ENCODE measurements at regions not wholly inside any gene's neighbourhood (a gene's known extent, or its start where the extent isn't known, plus 50 kb on each side); places are given as distances from the start of the nearest gene placed in this dataset.

- Histone ChIP-seq H3K9me3 (replicated peaks; ENCODE audit: control insufficient read depth, low read depth, low read length) (no peaks in the 10 kb centered on the region), H3K4me1 (ENCODE audit: control insufficient read depth, insufficient read depth, low read length) (no peaks in the 10 kb centered on the region), H3K4me3 (ENCODE audit: low read length) (no peak overlapping the region), H3K27me3 (ENCODE audit: control insufficient read depth, insufficient read depth, low read length) (no peaks in the 10 kb centered on the region), H3K36me3 (ENCODE audit: control insufficient read depth, insufficient read depth, low read length) (no peaks in the 10 kb centered on the region), H3K27ac (ENCODE audit: low read length) (no peak overlapping the region)
- DNase-seq, result no peak
These were observed 459.6 kb downstream of the NSUN3 start for GRCh38 chr3:94522488-94522887.

- WGBS (ENCODE audit: insufficient coverage), result 48% methylated on average over 9 of the region's 9 CpGs
- Histone ChIP-seq H3K27me3 (ENCODE audit: control insufficient read depth, insufficient read depth, low read length) (no peaks in the 10 kb centered on the region), H3K4me1 (ENCODE audit: control insufficient read depth, insufficient read depth, low read length) (no peaks in the 10 kb centered on the region), H3K4me3 (ENCODE audit: low read length) (no peak overlapping the region), H3K36me3 (ENCODE audit: control insufficient read depth, insufficient read depth, low read length) (no peaks in the 10 kb centered on the region), H3K27ac (ENCODE audit: low read length) (no peak overlapping the region), H3K9me3 (replicated peaks; ENCODE audit: control insufficient read depth, low read depth, low read length) (no peaks in the 10 kb centered on the region)
- DNase-seq, result no peak
These were observed 461.4 kb downstream of the NSUN3 start for GRCh38 chr3:94524102-94524919.

GRCh38 chr3:94525043-94525442, 462.2 kb downstream of the NSUN3 start:
- Histone ChIP-seq H3K4me3 (ENCODE audit: low read length) (no peak overlapping the region), H3K36me3 (ENCODE audit: control insufficient read depth, insufficient read depth, low read length) (no peaks in the 10 kb centered on the region), H3K4me1 (ENCODE audit: control insufficient read depth, insufficient read depth, low read length) (no peaks in the 10 kb centered on the region), H3K27ac (ENCODE audit: low read length) (no peak overlapping the region), H3K27me3 (ENCODE audit: control insufficient read depth, insufficient read depth, low read length) (no peaks in the 10 kb centered on the region), H3K9me3 (replicated peaks; ENCODE audit: control insufficient read depth, low read depth, low read length) (no peaks in the 10 kb centered on the region)
- DNase-seq, result peak; percentile 75
- WGBS (ENCODE audit: insufficient coverage), result 23% methylated on average over 4 of the region's 6 CpGs

GRCh38 chr3:94529816-94530215, 467.0 kb downstream of the NSUN3 start:
- Histone ChIP-seq H3K9me3 (replicated peaks; ENCODE audit: control insufficient read depth, low read depth, low read length) (no peaks in the 10 kb centered on the region), H3K4me3 (ENCODE audit: low read length) (no peak overlapping the region), H3K27ac (ENCODE audit: low read length) (no peak overlapping the region), H3K36me3 (ENCODE audit: control insufficient read depth, insufficient read depth, low read length) (no peaks in the 10 kb centered on the region), H3K4me1 (ENCODE audit: control insufficient read depth, insufficient read depth, low read length) (no peaks in the 10 kb centered on the region), H3K27me3 (ENCODE audit: control insufficient read depth, insufficient read depth, low read length) (no peaks in the 10 kb centered on the region)
- no CpG with 5 or more reads among the region's 1 CpG for WGBS (ENCODE audit: insufficient coverage)
- no peak for DNase-seq

GRCh38 chr3:94532951-94533350, 470.1 kb downstream of the NSUN3 start:
- no peaks in the 10 kb centered on the region for H3K9me3 ChIP-seq (replicated peaks; ENCODE audit: control insufficient read depth, low read depth, low read length)
- no peaks in the 10 kb centered on the region for H3K4me1 ChIP-seq (ENCODE audit: control insufficient read depth, insufficient read depth, low read length)
- no peaks in the 10 kb centered on the region for H3K27me3 ChIP-seq (ENCODE audit: control insufficient read depth, insufficient read depth, low read length)
- no peak overlapping the region for H3K4me3 ChIP-seq (ENCODE audit: low read length)
- WGBS (ENCODE audit: insufficient coverage), result 80% methylated on average over 2 of the region's 3 CpGs
- H3K27ac ChIP-seq (ENCODE audit: low read length), result no peak overlapping the region
- DNase-seq, result no peak
- no peaks in the 10 kb centered on the region for H3K36me3 ChIP-seq (ENCODE audit: control insufficient read depth, insufficient read depth, low read length)

- no peak overlapping the region for H3K27ac ChIP-seq (ENCODE audit: low read length)
- no peaks in the 10 kb centered on the region for H3K36me3 ChIP-seq (ENCODE audit: control insufficient read depth, insufficient read depth, low read length)
- no peak overlapping the region for H3K4me3 ChIP-seq (ENCODE audit: low read length)
- no peaks in the 10 kb centered on the region for H3K4me1 ChIP-seq (ENCODE audit: control insufficient read depth, insufficient read depth, low read length)
- H3K27me3 ChIP-seq (ENCODE audit: control insufficient read depth, insufficient read depth, low read length), result no peaks in the 10 kb centered on the region
- H3K9me3 ChIP-seq (replicated peaks; ENCODE audit: control insufficient read depth, low read depth, low read length), result no peaks in the 10 kb centered on the region
- no peak for DNase-seq
These were observed 477.1 kb downstream of the NSUN3 start for GRCh38 chr3:94539937-94540336.

GRCh38 chr3:94543161-94543560, 480.3 kb downstream of the NSUN3 start:
- Histone ChIP-seq H3K4me3 (ENCODE audit: low read length) (no peak overlapping the region), H3K27ac (ENCODE audit: low read length) (no peak overlapping the region), H3K4me1 (ENCODE audit: control insufficient read depth, insufficient read depth, low read length) (no peaks in the 10 kb centered on the region), H3K9me3 (replicated peaks; ENCODE audit: control insufficient read depth, low read depth, low read length) (no peaks in the 10 kb centered on the region), H3K27me3 (ENCODE audit: control insufficient read depth, insufficient read depth, low read length) (no peaks in the 10 kb centered on the region), H3K36me3 (ENCODE audit: control insufficient read depth, insufficient read depth, low read length) (no peaks in the 10 kb centered on the region)
- no peak for DNase-seq
- WGBS (ENCODE audit: insufficient coverage), result 100% methylated on average over 1 of the region's 2 CpGs

- no peak overlapping the region for H3K27ac ChIP-seq (ENCODE audit: low read length)
- peaks cover 2% of the 10 kb centered on the region for H3K9me3 ChIP-seq (replicated peaks; ENCODE audit: control insufficient read depth, low read depth, low read length)
- no peaks in the 10 kb centered on the region for H3K27me3 ChIP-seq (ENCODE audit: control insufficient read depth, insufficient read depth, low read length)
- no peak for DNase-seq
- no peaks in the 10 kb centered on the region for H3K4me1 ChIP-seq (ENCODE audit: control insufficient read depth, insufficient read depth, low read length)
- no peaks in the 10 kb centered on the region for H3K36me3 ChIP-seq (ENCODE audit: control insufficient read depth, insufficient read depth, low read length)
- no peak overlapping the region for H3K4me3 ChIP-seq (ENCODE audit: low read length)
- WGBS (ENCODE audit: insufficient coverage), result no CpG with 5 or more reads among the region's 2 CpGs
These were observed 481.4 kb downstream of the NSUN3 start for GRCh38 chr3:94544131-94544789.

- WGBS (ENCODE audit: insufficient coverage), result no CpG with 5 or more reads among the region's 1 CpG
- no peak for DNase-seq
- no peak overlapping the region for H3K4me3 ChIP-seq (ENCODE audit: low read length)
- H3K27me3 ChIP-seq (ENCODE audit: control insufficient read depth, insufficient read depth, low read length), result no peaks in the 10 kb centered on the region
- H3K4me1 ChIP-seq (ENCODE audit: control insufficient read depth, insufficient read depth, low read length), result no peaks in the 10 kb centered on the region
- no peak overlapping the region for H3K27ac ChIP-seq (ENCODE audit: low read length)
- H3K9me3 ChIP-seq (replicated peaks; ENCODE audit: control insufficient read depth, low read depth, low read length), result peaks cover 5% of the 10 kb centered on the region
- H3K36me3 ChIP-seq (ENCODE audit: control insufficient read depth, insufficient read depth, low read length), result no peaks in the 10 kb centered on the region
These were observed 485.9 kb downstream of the NSUN3 start for GRCh38 chr3:94548581-94549316.

- H3K27me3 ChIP-seq (ENCODE audit: control insufficient read depth, insufficient read depth, low read length), result no peaks in the 10 kb centered on the region
- H3K4me1 ChIP-seq (ENCODE audit: control insufficient read depth, insufficient read depth, low read length), result no peaks in the 10 kb centered on the region
- H3K9me3 ChIP-seq (replicated peaks; ENCODE audit: control insufficient read depth, low read depth, low read length), result peaks cover 5% of the 10 kb centered on the region
- no peaks in the 10 kb centered on the region for H3K36me3 ChIP-seq (ENCODE audit: control insufficient read depth, insufficient read depth, low read length)
- no peak for DNase-seq
- no peak overlapping the region for H3K27ac ChIP-seq (ENCODE audit: low read length)
- no CpG with 5 or more reads among the region's 3 CpGs for WGBS (ENCODE audit: insufficient coverage)
- H3K4me3 ChIP-seq (ENCODE audit: low read length), result no peak overlapping the region
These were observed 498.2 kb downstream of the NSUN3 start for GRCh38 chr3:94561094-94561493.

Measured in muscle of leg (tissue), 3 donors.